OCI-LY7 (cell line): ENCODE measurements at regions not wholly inside any gene's neighbourhood (a gene's known extent, or its start where the extent isn't known, plus 50 kb on each side); places are given as distances from the start of the nearest gene placed in this dataset.

Experiments
- BruUV-seq: library from RNA; stranded (reverse); fragments of 400-500 nt; replicated peaks from 2 replicates; lab custom pipeline; 2021; lab: Mats Ljungman, UMichigan
- CTCF ChIA-PET: fragments of 300-600 bp; sonication (Branson Sonifier 250); formaldehyde crosslinking; loops from one replicate; lab custom pipeline; 2022; ENCODE audit warnings: antibody characterized with exemption; ENCODE audit not compliant: unreplicated experiment; lab: Charles Lee
- POLR2A ChIA-PET: fragments of 300-600 bp; sonication (Branson Sonifier 250); formaldehyde crosslinking; loops from one replicate; lab custom pipeline; 2022; ENCODE audit warnings: antibody characterized with exemption; lab: Charles Lee
- DNase-seq: peaks from one replicate; pipeline ENCODE4 v3.0.0-alpha.2; 2015; ENCODE audit warnings: low spot score
- H2AFZ ChIP-seq: fragments of 200-600 bp; sonication (generic), shearing (Covaris generic); 2 replicates; pipeline ENCODE4 v1.6.1; 2014; ENCODE audit warnings: mild to moderate bottlenecking, antibody characterized with exemption, low read length, moderate library complexity
- H3K27ac ChIP-seq: fragments of 200-600 bp; sonication (generic); 2 replicates; pipeline ENCODE4 v1.5.1; 2014; ENCODE audit warnings: mixed run types, low read depth, mild to moderate bottlenecking, moderate library complexity, low read length, inconsistent platforms; ENCODE audit not compliant: poor library complexity, severe bottlenecking
- H3K36me3 ChIP-seq: fragments of 200-600 bp; sonication (generic); 2 replicates; pipeline ENCODE4 v1.6.1; 2014; ENCODE audit warnings: mild to moderate bottlenecking, antibody characterized with exemption, low read length, moderate library complexity, mixed read lengths; ENCODE audit not compliant: insufficient read depth
- H3K4me1 ChIP-seq: fragments of 200-600 bp; sonication (generic); 2 replicates; pipeline ENCODE4 v1.5.1; 2014; ENCODE audit warnings: mild to moderate bottlenecking, low read length; ENCODE audit not compliant: insufficient read depth, poor library complexity, severe bottlenecking
- H3K4me2 ChIP-seq: fragments of 200-600 bp; sonication (generic); 2 replicates; pipeline ENCODE4 v1.6.1; 2014; ENCODE audit warnings: mild to moderate bottlenecking, low read length
- H3K4me3 ChIP-seq: fragments of 200-600 bp; sonication (generic); 2 replicates; pipeline ENCODE4 v1.5.1; 2014; ENCODE audit warnings: mild to moderate bottlenecking, low read depth, low read length; ENCODE audit not compliant: poor library complexity, severe bottlenecking
- H3K79me2 ChIP-seq: fragments of 200-600 bp; sonication (generic); 2 replicates; pipeline ENCODE4 v1.6.1; 2016; ENCODE audit warnings: low read depth, mild to moderate bottlenecking, low read length, moderate library complexity, mixed read lengths; ENCODE audit not compliant: insufficient read depth
- H3K9me2 ChIP-seq: fragments of 200-600 bp; sonication (generic); 2 replicates; pipeline ENCODE4 v1.6.1; 2016; ENCODE audit warnings: mild to moderate bottlenecking, low read length, mixed read lengths; ENCODE audit not compliant: insufficient read depth
- H3K9me3 ChIP-seq: fragments of 200-600 bp; sonication (generic); 2 replicates; pipeline ENCODE4 v1.6.1; 2014; ENCODE audit warnings: mild to moderate bottlenecking, mixed run types, low read length, mixed read lengths
- H4K20me1 ChIP-seq: fragments of 200-600 bp; sonication (generic); 2 replicates; pipeline ENCODE4 v1.6.1; 2014; ENCODE audit warnings: mild to moderate bottlenecking, antibody characterized with exemption, low read length, moderate library complexity, mixed read lengths; ENCODE audit not compliant: insufficient read depth
- EZH2phosphoT487 ChIP-seq: fragments of 200-600 bp; sonication (generic); IDR thresholded peaks from 2 replicates; pipeline ENCODE4 v1.6.1; 2018; ENCODE audit warnings: low read depth, borderline replicate concordance, mild to moderate bottlenecking, mixed run types, antibody characterized with exemption, low read length, moderate library complexity, mixed read lengths
- intact Hi-C: fragments of 100-400 bp; cut with micrococcal nuclease; formaldehyde crosslinking; loops from one replicate; pipeline ENCODE4 v1.10.0; 2022; ENCODE audit not compliant: unreplicated experiment
- TF ChIP-seq, protein P1 (sequence below): fragments of 200-600 bp; sonication (generic); conservative IDR thresholded peaks from 2 replicates; pipeline ENCODE4 v1.5.1; 2014; ENCODE audit warnings: mild to moderate bottlenecking, antibody characterized with exemption, low read length, moderate library complexity, mixed read lengths

DNA sequence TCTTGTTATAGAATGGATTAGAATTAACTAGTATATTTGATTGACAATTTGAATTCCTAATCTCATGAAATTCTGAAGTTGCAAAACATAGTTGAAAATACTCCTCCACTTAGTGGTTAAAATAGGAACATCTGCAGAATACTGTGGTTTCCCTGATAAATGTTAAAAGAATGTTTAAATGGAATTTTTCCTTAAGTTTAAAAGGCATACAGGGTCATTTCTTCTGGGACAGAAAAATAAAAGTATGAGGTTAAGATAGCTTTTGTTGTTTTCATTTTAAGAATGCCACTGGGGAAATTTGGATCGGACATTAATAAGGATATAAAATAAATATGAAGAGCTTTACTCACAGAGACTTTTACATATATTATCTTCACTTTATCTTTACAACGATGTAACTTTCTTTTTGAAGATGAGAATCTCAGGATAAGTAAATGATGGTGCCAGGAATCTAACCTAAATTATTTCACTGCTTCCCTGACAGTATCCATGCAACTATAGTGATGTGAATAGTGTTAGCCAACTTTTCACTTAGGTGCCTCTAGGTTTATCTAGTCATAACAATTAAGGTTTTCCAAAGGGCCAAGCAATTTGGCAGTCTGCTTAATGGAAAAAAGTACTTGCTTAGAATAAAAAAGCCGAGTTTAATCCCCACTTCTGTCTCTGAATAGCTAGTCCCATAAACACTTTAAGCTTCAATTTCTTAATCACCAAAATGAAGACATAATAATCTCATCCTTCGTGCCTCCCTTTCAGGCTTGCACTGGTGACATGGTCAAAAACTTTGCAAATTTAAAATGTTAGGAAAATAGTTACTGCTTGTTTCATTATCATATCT, 151.8 kb upstream of the STK17B start:
- no peaks in the 10 kb centered on the region for H3K9me3 ChIP-seq
- no peaks in the 10 kb centered on the region for H4K20me1 ChIP-seq
- intact Hi-C loops, result no loop called here
- H3K4me1 ChIP-seq, result no peaks in the 10 kb centered on the region
- POLR2A ChIA-PET, result interaction anchor here (0.6 kb wide), 1 partner anchor 175 kb away, joined by 8 read pairs; no protein-coding TSS in a partner anchor
- no TSS peak for BruUV-seq
- H3K36me3 ChIP-seq, result no peaks in the 10 kb centered on the region
- H3K4me2 ChIP-seq, result no peak overlapping the region
- no peak overlapping the region for H3K27ac ChIP-seq
- no peaks in the 10 kb centered on the region for H3K79me2 ChIP-seq
- DNase-seq, result no peak
- no peak overlapping the region for H3K4me3 ChIP-seq
- CTCF ChIA-PET, result no interaction called here
- no peak for TF ChIP-seq EZH2phosphoT487
- TF ChIP-seq, protein P1, sequence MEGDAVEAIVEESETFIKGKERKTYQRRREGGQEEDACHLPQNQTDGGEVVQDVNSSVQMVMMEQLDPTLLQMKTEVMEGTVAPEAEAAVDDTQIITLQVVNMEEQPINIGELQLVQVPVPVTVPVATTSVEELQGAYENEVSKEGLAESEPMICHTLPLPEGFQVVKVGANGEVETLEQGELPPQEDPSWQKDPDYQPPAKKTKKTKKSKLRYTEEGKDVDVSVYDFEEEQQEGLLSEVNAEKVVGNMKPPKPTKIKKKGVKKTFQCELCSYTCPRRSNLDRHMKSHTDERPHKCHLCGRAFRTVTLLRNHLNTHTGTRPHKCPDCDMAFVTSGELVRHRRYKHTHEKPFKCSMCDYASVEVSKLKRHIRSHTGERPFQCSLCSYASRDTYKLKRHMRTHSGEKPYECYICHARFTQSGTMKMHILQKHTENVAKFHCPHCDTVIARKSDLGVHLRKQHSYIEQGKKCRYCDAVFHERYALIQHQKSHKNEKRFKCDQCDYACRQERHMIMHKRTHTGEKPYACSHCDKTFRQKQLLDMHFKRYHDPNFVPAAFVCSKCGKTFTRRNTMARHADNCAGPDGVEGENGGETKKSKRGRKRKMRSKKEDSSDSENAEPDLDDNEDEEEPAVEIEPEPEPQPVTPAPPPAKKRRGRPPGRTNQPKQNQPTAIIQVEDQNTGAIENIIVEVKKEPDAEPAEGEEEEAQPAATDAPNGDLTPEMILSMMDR, result no peak
- no peaks in the 10 kb centered on the region for H3K9me2 ChIP-seq
- no peak overlapping the region for H2AFZ ChIP-seq

DNA sequence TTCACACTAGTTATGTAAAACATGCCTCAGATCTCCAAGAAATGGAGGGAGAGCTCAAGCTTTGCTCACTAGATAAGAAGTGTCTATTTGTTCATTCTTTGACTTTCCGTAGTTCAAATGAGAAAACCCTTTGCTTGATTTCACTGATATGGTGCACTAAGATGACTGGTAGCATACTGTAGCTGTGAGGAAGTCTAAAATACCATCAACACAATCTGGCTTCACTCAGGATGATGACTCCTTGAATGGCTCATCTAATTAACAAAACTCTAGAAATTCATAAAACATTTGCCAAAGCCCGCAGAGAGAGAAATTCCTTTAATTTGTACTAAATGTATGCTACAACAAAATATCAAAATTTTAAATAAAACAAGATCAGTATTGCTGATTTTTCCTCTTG, 152.8 kb upstream of the STK17B start:
- intact Hi-C loops, result no loop called here
- CTCF ChIA-PET, result no interaction called here
- Histone ChIP-seq H4K20me1 (no peaks in the 10 kb centered on the region), H3K4me2 (no peak overlapping the region), H3K36me3 (no peaks in the 10 kb centered on the region), H3K4me1 (no peaks in the 10 kb centered on the region), H3K9me3 (no peaks in the 10 kb centered on the region), H3K4me3 (no peak overlapping the region), H3K27ac (no peak overlapping the region), H2AFZ (no peak overlapping the region), H3K79me2 (no peaks in the 10 kb centered on the region), H3K9me2 (no peaks in the 10 kb centered on the region)
- POLR2A ChIA-PET, result interaction anchor here (0.6 kb wide), 1 partner anchor 176 kb away, joined by 8 read pairs; no protein-coding TSS in a partner anchor
- TF ChIP-seq, protein P1, result no peak
- TF ChIP-seq EZH2phosphoT487, result no peak
- BruUV-seq, result no TSS peak
- no peak for DNase-seq

DNA sequence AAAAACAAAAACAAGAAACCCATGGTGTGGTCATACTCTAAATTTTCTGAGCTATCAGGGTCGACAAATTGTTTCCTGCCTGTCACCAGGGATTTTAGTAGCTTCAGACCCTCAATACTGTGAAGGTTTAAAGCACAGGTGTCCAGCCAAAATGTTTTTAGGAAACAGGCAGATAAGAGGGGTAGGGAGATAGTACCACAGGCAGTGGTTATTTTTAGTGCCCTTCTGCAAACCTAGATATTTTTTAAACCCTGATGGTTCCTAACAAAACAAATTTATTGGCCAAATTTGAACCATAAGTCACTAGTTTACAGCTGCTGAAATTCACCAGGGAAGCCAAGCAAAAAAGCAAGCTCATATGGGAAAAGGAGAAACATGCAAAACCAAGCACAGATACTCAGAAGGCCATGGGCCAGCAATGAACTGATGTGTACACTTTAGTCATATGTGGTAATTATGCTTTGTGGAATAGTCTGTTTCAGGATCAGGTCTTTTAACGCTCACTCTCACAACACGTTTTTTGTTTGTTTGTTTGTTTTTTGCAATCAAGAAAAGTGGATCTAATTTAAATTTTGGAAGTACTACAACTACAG, 156.8 kb upstream of the STK17B start:
- no peak overlapping the region for H3K4me3 ChIP-seq
- H3K4me2 ChIP-seq, result no peak overlapping the region
- ChIA-PET POLR2A (interaction anchor here (0.6 to 1.9 kb wide), 3 partner anchors 10 to 205 kb away, joined by 3 to 5 read pairs (median 3); no protein-coding TSS in a partner anchor), CTCF (no interaction called here)
- no peaks in the 10 kb centered on the region for H4K20me1 ChIP-seq
- intact Hi-C loops, result no loop called here
- TF ChIP-seq, protein P1, result no peak
- TF ChIP-seq EZH2phosphoT487, result no peak
- DNase-seq, result no peak
- no peaks in the 10 kb centered on the region for H3K9me3 ChIP-seq
- H3K36me3 ChIP-seq, result no peaks in the 10 kb centered on the region
- H2AFZ ChIP-seq, result no peak overlapping the region
- H3K4me1 ChIP-seq, result no peaks in the 10 kb centered on the region
- no peaks in the 10 kb centered on the region for H3K79me2 ChIP-seq
- BruUV-seq, result no TSS peak
- H3K9me2 ChIP-seq, result no peaks in the 10 kb centered on the region
- H3K27ac ChIP-seq, result no peak overlapping the region
